ENCODE measurements at regions not wholly inside any gene's neighbourhood (a gene's known extent, or its start where the extent isn't known, plus 50 kb on each side); places are given as distances from the start of the nearest gene placed in this dataset.

- TF ChIP-seq REST (IDR thresholded peaks at IDR 0.05; ENCODE audit: insufficient read depth in 1 of 2, low read depth in 2 of 2, low read length in 2 of 2): no peak
- no peak for TF ChIP-seq TAF1 (IDR thresholded peaks at IDR 0.05; ENCODE audit: borderline replicate concordance, insufficient read depth, low read length)
Observed at GRCh38 chr1:5711956-5712645, 280.1 kb downstream of the NPHP4 start.

All from PFSK-1 (cell line).